ENCODE measurements at regions not wholly inside any gene's neighbourhood (a gene's known extent, or its start where the extent isn't known, plus 50 kb on each side); places are given as distances from the start of the nearest gene placed in this dataset.

DNA sequence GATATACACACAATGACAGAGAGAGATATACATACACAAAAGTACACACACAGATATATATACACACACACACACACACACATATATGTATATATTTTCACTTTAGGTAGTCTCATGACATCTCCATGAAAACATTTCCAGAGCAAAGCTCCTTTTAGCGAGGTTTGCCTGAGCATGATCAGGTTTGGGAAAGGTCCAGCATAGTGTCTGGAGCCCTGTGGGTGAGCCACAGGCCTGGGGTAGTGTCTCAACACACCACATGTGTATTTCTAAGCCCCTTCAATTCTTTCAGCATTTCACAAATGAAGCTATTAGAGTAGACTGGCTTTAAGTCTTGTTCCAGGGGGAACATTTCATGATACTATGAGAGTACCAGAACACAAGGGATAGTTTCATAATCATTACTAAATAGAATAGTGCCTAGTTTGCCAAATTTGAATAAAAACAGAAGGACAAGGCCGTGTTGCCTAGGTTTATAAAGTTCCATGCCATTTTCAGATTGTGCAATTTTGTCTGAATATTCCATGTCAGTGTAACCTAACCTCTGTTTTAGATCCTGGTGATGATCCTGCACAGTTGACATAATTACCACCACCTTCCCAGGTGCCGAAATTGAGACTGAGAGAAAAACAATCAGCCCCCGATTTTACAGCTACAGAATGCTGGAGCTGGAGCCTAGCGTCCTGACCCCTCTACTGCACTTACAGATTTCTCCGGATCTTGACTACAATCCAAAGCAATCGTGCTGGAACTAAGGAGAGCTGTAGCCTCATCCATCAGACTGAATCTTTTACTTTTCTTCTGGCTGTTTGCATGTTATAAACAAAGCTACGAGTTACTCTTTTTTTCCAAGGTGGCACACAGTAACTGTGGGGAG, 332.7 kb downstream of the CYRIA start:
- no peak for DNase-seq (ENCODE audit: low spot score)

DNA sequence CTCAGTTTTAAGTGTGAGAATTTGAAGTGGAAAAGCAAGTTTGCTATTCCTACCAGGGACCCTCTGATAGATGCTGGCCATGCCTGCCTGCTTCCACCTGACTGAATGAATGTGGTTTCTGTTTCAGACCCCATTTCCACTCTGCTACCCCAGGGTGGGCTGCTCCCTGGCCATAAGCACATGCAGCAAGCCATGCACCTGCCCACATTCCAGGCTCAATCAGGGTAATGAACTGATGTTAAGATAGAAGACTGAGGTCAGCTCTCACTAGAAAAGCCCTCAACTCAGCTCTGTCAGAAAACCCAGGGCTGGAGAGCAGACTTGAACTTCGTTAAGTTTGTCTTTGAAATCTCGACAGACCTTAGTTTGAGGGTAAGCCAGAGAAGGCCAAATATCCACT, 333.9 kb downstream of the CYRIA start:
- DNase-seq (ENCODE audit: low spot score): no peak

DNA sequence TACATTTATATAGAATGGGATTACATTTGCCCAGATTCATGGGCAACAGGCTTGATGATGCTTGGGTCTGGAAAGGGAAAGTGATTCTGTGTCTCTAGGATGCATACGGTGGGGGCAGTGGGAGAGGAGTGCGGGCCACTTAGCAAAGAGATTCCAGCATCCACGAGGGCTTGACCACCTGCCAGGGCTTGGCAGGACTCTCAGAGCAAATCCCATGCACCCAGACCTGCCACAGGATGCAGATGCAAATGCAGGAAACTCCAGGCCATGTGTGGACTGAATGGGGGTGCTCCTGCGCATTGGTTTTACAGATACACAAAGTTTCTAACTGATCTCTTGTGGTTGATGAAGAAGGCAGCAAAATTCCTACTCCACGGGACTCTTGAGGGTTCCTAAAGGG, 334.7 kb downstream of the CYRIA start:
- DNase-seq (ENCODE audit: low spot score): no peak

DNA sequence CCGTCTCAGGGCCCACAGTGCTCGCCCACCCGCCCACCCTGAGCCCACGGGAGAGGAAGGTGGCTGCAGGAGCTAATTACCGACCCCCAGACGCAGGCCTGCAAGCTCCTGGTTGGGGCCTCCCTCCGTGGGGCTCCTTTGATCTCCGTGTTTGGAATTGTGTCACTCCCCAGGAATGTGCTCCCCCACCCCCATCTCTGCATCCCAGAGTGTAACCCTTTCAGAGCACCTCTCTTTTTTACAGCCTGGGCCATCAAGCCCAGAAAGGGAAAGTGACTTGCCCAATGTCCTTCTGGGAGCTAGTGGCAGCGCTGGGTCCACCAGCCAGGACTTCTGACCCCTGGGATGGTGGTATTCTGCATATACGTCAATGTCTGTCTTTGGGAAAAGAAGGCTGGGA, 335.1 kb downstream of the CYRIA start:
- peak; percentile 75 for DNase-seq (ENCODE audit: low spot score)

DNA sequence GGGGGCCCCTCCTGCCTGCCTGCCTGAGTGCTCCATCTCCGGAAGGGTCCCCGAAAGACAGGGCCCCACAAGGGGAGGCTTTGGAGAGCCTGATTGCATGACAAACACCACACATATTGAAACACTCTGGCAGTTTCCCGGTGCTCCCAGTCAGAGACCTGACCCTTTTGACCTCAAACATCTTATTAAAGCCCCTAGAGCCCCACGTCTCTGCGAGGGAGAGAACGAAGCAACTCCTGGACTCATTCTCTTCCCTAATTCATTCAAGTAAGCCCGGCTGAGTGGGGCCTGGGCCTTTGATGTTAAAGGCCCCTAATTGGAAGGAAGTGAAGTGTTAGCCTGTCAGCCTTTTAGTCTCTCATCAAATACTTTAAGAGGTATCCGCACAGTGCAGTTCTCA, 335.6 kb downstream of the CYRIA start:
- peak; percentile 78 for DNase-seq (ENCODE audit: low spot score)

DNA sequence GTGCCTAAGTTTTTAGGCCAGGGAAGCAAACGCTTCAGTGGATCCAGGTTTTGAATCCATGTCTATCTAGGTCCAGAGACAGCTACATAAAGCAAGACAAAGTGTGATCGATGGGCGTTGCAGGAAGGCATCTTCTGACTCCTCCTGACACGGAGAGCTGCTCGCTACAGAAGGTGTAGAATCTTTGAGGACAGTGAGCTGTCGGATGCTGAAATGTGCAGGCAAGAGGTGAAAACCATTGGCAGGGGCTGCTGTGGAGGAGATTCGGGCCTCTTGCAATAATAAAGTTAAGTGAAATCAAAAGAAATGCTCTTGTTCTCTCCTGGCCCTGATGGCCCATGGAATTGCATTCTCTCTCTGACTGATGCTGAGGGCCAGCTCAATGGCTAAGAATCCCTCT, 336.2 kb downstream of the CYRIA start:
- no peak for DNase-seq (ENCODE audit: low spot score)

DNA sequence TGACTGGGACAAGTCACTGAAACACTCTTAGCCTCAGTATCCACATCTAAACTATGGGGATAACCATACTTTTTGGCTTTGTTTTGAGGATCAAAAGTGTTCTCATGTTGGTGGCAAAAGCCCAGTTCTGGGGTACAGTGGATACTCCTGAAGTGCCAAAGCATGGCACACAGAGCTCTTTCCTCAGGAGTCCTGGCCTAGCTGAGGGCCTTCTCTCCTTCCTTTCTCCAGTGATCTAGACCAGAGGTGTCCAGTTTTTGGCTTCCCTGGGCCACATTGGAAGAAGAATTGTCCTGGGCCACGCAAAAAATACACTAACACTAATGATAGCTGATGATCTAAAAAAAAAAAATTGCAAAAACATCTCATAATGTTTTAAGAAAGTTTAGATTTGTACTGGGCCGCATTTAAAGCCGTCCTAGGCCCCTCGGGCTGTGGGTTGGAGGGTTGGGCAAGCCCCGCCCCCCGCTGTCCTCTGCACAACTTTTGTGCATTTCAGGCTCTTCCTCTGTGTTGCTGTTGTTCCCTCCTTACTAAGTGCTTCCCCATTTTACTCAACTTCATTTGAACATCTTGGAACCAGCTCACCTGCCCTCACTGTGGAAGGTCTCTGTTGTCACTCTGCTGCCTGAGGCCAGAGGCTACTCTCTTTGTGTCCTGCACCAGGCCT, 337.0 kb downstream of the CYRIA start:
- DNase-seq (ENCODE audit: low spot score): no peak

DNA sequence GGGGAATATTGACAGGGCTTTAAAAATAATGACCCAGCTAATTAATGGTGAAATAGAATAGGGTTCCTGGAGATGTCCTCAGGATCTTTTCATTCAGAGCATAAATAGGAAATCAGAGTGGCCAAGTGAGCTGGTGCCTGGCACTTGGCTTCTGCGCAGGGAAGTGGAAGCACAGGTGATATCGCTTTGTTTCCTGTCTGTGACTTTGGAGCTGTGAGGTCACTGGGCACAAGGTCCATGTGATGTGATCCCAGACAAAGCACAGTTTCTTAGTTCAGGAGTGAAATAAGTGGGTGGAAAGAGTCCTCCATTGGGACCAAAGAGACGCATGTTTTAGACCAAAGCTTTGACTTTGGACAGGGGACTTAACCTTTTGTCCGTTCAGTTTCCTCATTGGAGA, 338.3 kb downstream of the CYRIA start:
- DNase-seq (ENCODE audit: low spot score): no peak

DNA sequence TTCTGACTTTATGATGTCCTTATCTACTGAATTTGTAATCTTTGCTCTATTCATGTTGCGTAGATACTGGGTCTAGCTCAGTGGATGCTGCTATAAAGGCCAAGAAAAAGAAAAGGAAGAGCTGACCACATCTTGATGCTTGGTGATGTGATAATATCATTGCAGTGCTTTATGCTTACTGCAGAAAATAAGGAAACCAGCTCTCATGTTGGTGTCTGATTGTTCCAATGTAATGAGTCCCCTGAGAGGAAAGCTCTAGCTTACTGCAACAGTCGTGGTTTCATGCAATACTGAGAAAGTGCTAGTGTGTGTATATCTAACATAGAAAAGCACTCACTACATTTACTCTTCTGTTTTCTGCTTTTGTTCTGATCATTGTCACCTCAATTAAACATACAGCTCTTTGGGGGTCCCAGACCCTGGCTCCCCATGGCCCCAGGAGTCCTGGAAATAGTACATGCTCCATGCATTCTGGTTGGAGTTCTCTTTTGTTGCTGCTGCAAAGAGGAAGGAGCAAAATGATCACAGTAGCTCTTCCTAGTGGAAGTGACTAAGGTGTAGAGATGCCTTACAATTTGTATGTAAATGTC, 338.8 kb downstream of the CYRIA start:
- no peak for DNase-seq (ENCODE audit: low spot score)

DNA sequence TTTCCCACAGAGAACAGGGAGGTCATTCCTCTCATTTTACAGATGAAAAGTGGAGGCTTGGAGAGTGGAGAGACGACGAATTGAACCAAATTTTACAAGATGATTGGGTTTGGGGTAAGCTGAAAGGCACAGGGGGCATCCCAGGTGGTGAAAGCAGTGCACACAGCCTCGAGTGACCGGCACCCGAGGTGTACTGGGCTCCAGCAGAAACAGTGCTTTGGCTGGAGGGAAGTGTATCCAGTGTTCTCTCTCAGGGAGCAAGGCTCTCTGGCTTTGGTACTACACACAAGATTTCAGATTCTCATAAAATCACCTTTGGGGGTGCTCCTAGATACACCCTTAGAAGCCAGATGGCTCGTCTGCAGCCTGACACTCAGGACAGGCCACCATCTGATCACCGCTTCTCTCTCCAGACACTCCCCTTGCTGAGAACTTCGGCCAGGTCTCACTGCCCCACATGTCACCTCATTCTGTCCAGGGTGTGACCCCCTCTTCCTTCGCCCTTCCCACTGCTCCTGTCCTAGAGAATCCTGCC, 339.6 kb downstream of the CYRIA start:
- no peak for DNase-seq (ENCODE audit: low spot score)

DNA sequence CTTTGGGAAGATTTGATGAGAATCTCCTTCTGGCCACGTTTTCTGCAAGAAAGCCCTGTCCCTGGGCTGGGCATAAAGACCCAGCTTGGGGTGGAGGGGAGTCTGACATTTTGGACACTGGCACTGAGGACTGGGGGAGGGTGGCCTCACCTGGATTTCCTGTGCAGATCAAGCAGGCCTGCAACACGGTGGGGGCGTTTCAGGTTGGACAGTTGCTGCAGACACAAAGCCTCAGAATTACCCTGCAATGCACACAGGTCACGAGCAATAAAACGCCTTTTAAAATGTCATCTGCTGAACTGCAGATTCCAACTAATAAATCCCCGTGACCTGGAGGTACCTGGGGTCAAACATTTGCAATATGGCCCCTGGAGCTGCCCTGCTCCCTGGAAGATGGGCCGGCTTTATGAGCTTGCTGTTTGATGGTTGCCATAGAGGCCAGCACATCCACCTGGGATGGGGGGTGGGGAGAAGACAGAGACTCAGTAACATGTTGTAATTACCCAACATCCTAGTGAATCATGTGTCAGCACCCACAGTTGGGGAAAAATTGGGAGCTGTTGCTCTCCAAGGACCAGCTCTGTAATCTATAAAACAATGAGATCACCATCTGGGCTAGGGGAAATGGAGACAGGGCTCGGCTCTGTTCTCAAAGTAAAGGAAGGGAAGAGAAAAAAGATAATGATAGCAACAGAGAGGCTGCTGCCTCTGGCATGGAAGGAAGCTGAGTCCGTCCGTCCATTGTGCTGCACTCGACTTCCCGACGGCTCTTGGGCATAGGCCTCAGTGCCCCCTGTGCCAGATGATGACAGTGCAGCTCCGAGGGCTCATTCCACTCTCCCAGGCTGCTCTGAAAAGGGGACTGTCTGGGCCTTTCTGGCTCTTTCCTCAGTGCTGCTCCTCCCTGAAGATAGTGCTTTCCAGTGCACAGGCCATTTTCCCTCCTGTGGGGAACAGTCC, 340.3 kb downstream of the CYRIA start:
- DNase-seq (ENCODE audit: low spot score): no peak

DNA sequence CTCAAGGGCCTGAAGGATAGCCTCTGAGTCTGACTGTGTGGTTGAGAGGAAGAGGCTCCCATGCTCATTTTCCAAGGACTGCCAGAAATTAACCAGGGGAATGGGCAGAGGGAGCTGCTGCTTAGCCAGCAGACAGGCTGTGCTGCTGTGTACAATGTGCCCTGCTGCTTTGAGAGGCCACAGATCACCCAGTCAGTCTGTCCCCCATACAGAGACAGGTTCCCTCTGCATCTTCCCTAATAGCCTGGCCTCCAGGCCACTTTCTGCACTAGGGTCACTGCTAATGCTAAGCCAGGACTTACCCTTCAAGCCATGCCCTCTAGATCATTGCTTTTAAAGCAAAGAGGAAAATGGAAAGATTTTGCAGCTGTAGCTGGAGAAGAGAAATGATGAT, 341.1 kb downstream of the CYRIA start:
- DNase-seq (ENCODE audit: low spot score): no peak

DNA sequence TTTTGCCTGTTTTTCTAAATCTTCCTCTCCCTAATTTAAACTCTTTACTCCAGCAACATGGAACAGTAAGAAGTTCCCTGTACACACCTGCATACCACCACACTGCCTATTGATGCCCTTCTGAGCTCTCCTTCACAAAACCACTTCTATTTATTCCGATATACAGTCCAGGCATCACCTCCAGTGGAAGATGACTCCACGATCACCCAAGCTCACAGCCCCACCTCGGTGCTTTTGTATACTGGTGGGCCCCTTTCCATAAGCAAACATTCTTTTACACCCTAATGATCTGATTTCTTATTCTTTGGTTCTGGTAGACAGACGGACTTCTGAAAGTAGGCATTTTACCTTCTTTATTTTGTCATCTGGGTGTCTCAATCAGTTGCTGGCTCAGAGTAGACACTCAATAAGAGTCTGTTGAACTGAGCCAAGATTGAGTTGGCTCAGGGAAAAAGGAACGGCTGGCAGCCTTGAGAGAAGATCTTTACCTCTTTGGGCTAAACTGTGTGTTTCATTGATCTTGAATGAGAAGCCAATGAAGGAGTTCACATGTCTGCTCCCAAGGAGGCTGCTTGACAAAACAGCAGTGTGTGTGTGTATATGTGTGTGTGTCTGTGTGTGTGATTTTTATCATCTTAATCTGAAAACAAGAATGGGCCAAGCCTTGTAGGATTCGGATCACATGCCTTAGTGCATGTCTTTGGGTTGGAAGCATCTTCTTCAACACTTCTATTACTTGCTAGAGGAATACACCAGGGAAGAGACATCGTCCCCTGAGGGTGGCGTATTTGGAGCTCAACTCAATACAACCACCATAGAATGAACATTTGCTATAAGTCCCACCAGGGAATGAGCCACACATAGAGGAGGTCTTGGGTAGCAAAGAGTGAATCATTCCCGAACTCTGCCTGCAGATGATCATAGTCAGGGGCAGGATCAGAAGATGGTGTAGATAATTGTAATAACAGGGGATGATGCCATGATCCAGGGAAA, 341.8 kb downstream of the CYRIA start:
- no peak for DNase-seq (ENCODE audit: low spot score)

DNA sequence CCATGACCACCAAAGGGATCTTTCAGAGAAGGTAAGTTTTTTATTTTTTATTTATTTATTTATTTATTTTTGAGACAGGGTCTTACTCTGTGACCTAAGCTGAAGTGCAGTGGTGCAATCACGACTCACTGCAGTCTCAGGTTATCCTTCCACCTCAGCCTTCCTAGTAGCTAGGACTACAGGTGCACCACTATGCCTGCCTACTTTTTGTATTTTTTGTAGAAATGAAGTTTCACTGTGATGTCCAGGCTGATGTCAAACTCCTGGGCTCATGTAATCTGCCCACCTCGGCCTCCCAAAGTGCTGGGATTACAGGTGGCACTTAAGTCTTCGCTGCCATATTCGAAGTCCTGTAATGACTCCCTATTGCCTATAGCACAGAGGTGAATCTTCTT, 342.5 kb downstream of the CYRIA start:
- DNase-seq (ENCODE audit: low spot score): no peak

DNA sequence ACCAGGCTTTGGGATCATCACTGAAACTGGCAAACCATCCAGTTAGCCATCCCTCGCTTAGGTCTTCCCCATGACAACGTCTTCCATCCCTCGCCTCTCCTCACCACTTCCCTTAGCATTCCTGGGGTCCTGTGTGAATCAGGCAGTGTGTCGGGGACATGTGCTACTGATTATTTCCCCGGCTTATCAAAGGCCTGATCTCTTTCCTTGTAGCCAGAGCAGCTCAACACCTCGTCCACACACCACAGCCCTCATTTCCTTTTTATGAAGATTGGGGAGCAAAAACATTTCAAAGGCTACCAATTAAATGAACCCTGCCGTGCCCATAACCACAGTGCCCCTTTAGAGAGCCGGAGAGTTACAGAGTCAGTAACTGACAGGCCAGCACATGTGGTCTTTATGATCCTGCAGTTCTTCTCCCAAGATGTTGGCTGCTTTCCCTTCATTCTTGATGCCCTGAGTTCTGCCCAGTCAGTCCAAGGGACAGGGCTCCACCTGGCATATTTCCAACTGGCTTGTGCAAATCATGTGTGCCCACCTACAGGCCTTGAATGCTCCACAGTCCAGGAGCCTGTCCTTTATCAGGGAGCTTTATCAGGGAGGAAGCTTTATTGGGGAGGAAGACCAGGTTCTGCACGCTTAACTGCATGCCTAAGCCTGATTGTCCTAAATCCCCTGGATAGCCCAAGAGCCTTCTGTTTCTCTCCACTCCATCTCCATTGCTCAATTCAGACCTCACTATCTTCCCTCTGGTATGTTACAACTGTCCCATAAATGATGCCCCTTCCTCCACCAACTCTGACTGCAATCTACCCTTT, 343.1 kb downstream of the CYRIA start:
- DNase-seq (ENCODE audit: low spot score): no peak

DNA sequence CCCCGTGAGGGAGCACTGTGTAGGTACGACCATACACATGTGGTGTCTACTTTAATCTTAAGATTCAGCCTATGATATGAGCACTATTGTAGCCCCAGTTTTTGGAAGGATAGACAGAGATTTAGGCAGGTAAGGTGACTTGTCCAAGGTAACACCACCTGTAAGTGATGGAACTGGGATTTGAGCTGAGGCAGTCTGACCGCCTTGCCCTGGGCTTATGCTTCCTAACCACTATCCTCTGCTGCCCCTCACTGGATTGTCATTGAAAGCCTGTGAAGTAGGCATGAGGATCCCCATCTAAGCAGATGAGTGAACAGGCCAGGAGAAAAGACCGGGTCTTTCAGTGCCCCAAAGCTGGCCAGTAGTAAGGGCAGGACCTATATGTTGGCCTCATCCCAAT, 343.8 kb downstream of the CYRIA start:
- no peak for DNase-seq (ENCODE audit: low spot score)

DNA sequence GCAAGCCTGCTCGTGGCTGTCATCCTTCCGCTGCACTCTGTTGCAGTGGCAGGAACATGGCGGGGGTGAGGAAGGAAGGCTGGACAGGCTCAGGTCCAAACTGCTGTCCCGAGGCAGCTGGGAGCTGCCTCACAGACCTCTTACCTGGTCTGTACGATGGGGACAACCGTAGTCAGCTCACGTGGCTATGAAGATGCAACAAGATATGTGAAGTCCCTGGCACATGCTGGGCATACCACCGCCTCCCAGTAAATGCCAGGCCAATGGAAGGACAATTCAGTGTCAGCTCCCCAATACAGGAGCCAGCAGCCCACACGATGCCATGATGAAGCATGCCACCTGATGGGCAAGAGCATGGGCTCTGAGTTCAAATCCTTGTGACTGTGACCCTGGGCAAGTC, 344.4 kb downstream of the CYRIA start:
- no peak for DNase-seq (ENCODE audit: low spot score)

DNA sequence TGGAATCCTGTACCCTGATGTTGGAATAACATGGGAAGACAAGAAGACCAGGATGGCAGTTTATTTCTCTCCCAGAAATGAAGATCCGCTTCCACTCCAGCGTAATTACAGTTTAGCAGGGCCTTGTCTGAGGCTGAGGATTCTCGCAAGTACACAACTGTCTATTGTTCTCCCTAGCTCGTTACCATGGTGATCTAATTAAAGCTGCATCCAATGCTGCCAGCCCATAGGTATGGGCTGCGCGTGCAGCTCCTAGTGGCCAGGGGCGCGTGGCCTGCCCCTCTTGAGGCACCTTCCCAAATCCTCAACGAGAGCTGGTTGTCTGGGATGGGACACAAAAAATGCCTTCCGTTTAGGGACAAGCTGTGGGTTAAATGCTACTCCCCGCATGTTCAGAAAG, 344.9 kb downstream of the CYRIA start:
- no peak for DNase-seq (ENCODE audit: low spot score)

DNA sequence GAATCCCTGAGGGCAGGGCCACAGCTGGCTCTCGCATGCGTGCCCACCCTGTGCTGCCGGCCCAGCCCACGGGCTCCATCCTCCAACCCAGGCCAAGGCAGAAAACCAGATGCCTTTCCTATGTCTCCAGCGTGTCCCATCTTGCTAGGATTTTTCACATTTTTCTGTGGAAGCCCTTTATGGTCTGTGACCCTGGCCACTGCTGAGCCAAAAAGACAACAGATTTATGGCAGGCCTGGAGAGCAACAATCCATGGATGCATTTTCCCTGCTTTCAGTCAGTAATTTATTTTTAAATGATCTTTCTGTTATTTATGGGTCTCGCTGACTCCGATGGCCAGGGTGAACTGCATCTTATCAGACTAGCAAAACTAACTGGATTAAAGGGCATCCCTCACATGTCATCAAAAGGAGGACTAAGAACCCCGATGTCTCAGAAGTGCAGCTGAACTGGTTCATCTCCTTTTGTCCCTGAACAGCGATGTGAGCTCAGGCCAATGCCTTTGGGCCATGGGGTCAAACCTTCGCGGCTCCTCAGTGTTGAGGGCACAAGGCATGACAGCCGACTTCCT, 346.0 kb downstream of the CYRIA start:
- DNase-seq (ENCODE audit: low spot score): no peak

Data from ecto neural progenitor cell (in vitro differentiated cells).